IPS-18c (cell line): ENCODE measurements at regions not wholly inside any gene's neighbourhood (a gene's known extent, or its start where the extent isn't known, plus 50 kb on each side); places are given as distances from the start of the nearest gene placed in this dataset.

ENCODE experiments used
- H3K4me3 ChIP-seq: 2 replicates; pipeline ENCODE4 v1.7.0; 2013; ENCODE audit warnings: low read depth, mild to moderate bottlenecking, low read length, moderate library complexity; ENCODE audit not compliant: insufficient read depth
- H3K9me3 ChIP-seq: one replicate; pipeline ENCODE4 v1.6.1; 2013; ENCODE audit warnings: mild to moderate bottlenecking, low read length, moderate library complexity; ENCODE audit not compliant: control insufficient read depth, insufficient read depth

- Histone ChIP-seq H3K4me3 (no peak overlapping the region), H3K9me3 (no peaks in the 10 kb centered on the region)
Measured at GRCh38 chr3:66585520-66586095, 84.8 kb upstream of the LRIG1 start.

GRCh38 chr3:66586853-66587252, 86.0 kb upstream of the LRIG1 start:
- Histone ChIP-seq H3K4me3 (no peak overlapping the region), H3K9me3 (no peaks in the 10 kb centered on the region)

GRCh38 chr3:66588340-66588847, 87.6 kb upstream of the LRIG1 start:
- Histone ChIP-seq H3K4me3 (no peak overlapping the region), H3K9me3 (no peaks in the 10 kb centered on the region)

GRCh38 chr3:66592016-66592761, 91.4 kb upstream of the LRIG1 start:
- no peak overlapping the region for H3K4me3 ChIP-seq
- no peaks in the 10 kb centered on the region for H3K9me3 ChIP-seq

GRCh38 chr3:66592927-66593625, 92.3 kb upstream of the LRIG1 start:
- Histone ChIP-seq H3K4me3 (no peak overlapping the region), H3K9me3 (no peaks in the 10 kb centered on the region)

GRCh38 chr3:66593978-66594377, 93.2 kb upstream of the LRIG1 start:
- no peak overlapping the region for H3K4me3 ChIP-seq
- H3K9me3 ChIP-seq: no peaks in the 10 kb centered on the region

- H3K4me3 ChIP-seq: no peak overlapping the region
- H3K9me3 ChIP-seq: no peaks in the 10 kb centered on the region
Measured at GRCh38 chr3:66597308-66597863, 96.6 kb upstream of the LRIG1 start.

GRCh38 chr3:66598168-66598567, 97.3 kb upstream of the LRIG1 start:
- Histone ChIP-seq H3K9me3 (no peaks in the 10 kb centered on the region), H3K4me3 (no peak overlapping the region)

- H3K4me3 ChIP-seq: no peak overlapping the region
- H3K9me3 ChIP-seq: no peaks in the 10 kb centered on the region
Measured at GRCh38 chr3:66602237-66602636, 101.4 kb upstream of the LRIG1 start.

- Histone ChIP-seq H3K9me3 (no peaks in the 10 kb centered on the region), H3K4me3 (no peak overlapping the region)
Measured at GRCh38 chr3:66602691-66603090, 101.9 kb upstream of the LRIG1 start.

- H3K9me3 ChIP-seq: no peaks in the 10 kb centered on the region
- H3K4me3 ChIP-seq: no peak overlapping the region
Measured at GRCh38 chr3:66603151-66603611, 102.4 kb upstream of the LRIG1 start.

- H3K4me3 ChIP-seq: no peak overlapping the region
- H3K9me3 ChIP-seq: no peaks in the 10 kb centered on the region
Measured at GRCh38 chr3:66604481-66604880, 103.7 kb upstream of the LRIG1 start.

- no peaks in the 10 kb centered on the region for H3K9me3 ChIP-seq
- no peak overlapping the region for H3K4me3 ChIP-seq
Measured at GRCh38 chr3:66606126-66606525, 105.3 kb upstream of the LRIG1 start.

GRCh38 chr3:66606868-66607267, 106.0 kb upstream of the LRIG1 start:
- Histone ChIP-seq H3K9me3 (no peaks in the 10 kb centered on the region), H3K4me3 (no peak overlapping the region)

GRCh38 chr3:66609660-66610561, 109.1 kb upstream of the LRIG1 start:
- Histone ChIP-seq H3K9me3 (no peaks in the 10 kb centered on the region), H3K4me3 (no peak overlapping the region)

GRCh38 chr3:66610562-66610909, 109.7 kb upstream of the LRIG1 start:
- Histone ChIP-seq H3K4me3 (no peak overlapping the region), H3K9me3 (no peaks in the 10 kb centered on the region)
